Activated naive CD8-positive, alpha-beta T cell treated with anti-CD3 and anti-CD28 coated beads, Interleukin-2, amount 10 ng/mL, durations not matched to agents 7 days and 5 days (primary cell): ENCODE measurements at regions not wholly inside any gene's neighbourhood (a gene's known extent, or its start where the extent isn't known, plus 50 kb on each side); places are given as distances from the start of the nearest gene placed in this dataset.

Experiments
- ATAC-seq: fragments of 150-1000 bp; cut with Tn5 transposase; one replicate; pipeline ENCODE4 v1.10.0; 2021; ENCODE audit warnings: low read depth, moderate library complexity
- POLR2A ChIA-PET: fragments of 350-600 bp; sonication (Branson Sonifier 250); formaldehyde crosslinking; loops from one replicate; lab custom pipeline; 2021; ENCODE audit warnings: antibody characterized with exemption; lab: Charles Lee
- DNase-seq: peaks from one replicate; pipeline ENCODE4 v3.0.0; 2021
- H3K27ac Mint-ChIP-seq: one replicate; pipeline ENCODE4 v1.8.0; 2022; ENCODE audit warnings: mild to moderate bottlenecking, mixed read lengths
- H3K27me3 Mint-ChIP-seq: one replicate; pipeline ENCODE4 v1.8.0; 2022; ENCODE audit warnings: mild to moderate bottlenecking, moderate library complexity, mixed read lengths
- H3K36me3 Mint-ChIP-seq: one replicate; pipeline ENCODE4 v1.8.0; 2021; ENCODE audit warnings: mild to moderate bottlenecking, mixed read lengths
- H3K4me1 Mint-ChIP-seq: one replicate; pipeline ENCODE4 v1.8.0; 2021; ENCODE audit warnings: mixed read lengths
- H3K4me3 Mint-ChIP-seq: one replicate; pipeline ENCODE4 v1.8.0; 2022; ENCODE audit warnings: mild to moderate bottlenecking, moderate library complexity, mixed read lengths
- H3K9me3 Mint-ChIP-seq: one replicate; pipeline ENCODE4 v1.8.0; 2021; ENCODE audit warnings: mixed read lengths

DNA sequence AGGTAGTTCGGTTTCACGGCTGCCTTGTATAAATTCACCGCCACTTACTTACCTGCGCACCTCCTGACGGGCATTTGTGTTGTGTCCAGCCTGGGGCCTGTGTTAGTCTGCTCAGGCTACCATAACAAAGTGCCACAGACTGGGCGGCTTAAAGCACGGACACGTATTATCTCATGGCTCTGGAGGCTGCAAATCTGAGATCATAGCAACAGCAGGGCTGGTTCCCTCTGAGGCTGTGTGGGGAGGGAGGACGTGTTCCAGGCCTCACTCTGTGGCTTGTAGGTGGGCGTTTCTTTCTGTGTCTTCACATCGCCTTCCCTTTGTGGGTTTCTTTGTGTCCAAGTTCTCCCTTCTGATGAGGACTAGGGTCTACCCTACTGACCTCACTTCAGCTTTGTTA lies 93.5 kb upstream of the FZD10 start:
- POLR2A ChIA-PET, result no interaction called here
- ATAC-seq, result no peak
- H3K9me3 Mint-ChIP-seq, result peaks cover 1% of the 10 kb centered on the region
- H3K36me3 Mint-ChIP-seq, result no peaks in the 10 kb centered on the region
- H3K27ac Mint-ChIP-seq, result no peak overlapping the region
- no peak for DNase-seq
- no peaks in the 10 kb centered on the region for H3K4me1 Mint-ChIP-seq
- H3K27me3 Mint-ChIP-seq, result no peaks in the 10 kb centered on the region
- H3K4me3 Mint-ChIP-seq, result no peak overlapping the region

DNA sequence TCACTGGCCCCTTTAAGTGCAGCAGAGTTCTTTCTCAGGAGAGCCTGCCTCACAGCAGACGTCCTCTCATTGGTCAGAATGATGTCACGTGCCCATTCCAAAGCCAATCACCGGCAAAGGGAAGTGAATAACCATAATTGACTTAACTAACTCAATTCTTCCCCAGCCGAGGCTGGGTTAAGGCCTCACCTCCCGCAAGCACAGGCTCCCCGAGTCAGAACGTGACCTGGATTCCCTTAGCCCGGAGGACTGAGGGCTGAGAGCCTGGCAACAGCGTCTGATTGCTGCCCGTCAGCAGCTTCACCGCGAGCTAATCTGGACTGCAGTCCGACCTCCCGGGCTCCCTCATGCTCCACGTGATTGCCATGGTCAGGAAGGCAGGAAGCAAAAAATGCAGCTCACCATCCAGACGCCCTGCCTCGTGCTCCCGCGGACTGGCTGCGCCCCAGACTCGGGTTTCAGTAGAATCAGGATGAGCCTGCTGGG lies 92.1 kb upstream of the FZD10 start:
- Mint-ChIP-seq H3K4me1 (no peaks in the 10 kb centered on the region), H3K4me3 (no peak overlapping the region), H3K27me3 (no peaks in the 10 kb centered on the region), H3K27ac (no peak overlapping the region), H3K36me3 (no peaks in the 10 kb centered on the region), H3K9me3 (peaks cover 2% of the 10 kb centered on the region)
- POLR2A ChIA-PET, result no interaction called here
- ATAC-seq (no peak), DNase-seq (no peak)

DNA sequence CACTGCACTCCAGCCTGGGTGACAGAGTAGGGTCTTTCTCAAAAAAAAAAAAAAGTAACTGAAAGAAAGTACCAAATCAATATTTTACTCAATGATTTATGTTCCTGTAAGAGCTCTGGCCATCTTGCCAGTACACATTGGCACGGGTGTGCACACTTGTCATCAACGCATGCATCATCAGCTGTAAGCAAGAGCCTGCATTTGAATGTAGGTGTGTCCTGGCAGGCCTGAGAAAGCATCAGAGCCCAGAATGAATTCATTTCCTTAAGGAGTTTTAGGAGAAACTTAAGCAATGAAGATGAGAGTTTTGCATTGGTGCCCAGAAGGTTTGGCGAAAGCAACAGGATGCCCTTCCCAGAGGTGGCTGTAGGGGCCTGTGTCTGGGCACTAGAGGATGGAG lies 88.5 kb upstream of the FZD10 start:
- H3K4me3 Mint-ChIP-seq, result no peak overlapping the region
- POLR2A ChIA-PET, result no interaction called here

DNA sequence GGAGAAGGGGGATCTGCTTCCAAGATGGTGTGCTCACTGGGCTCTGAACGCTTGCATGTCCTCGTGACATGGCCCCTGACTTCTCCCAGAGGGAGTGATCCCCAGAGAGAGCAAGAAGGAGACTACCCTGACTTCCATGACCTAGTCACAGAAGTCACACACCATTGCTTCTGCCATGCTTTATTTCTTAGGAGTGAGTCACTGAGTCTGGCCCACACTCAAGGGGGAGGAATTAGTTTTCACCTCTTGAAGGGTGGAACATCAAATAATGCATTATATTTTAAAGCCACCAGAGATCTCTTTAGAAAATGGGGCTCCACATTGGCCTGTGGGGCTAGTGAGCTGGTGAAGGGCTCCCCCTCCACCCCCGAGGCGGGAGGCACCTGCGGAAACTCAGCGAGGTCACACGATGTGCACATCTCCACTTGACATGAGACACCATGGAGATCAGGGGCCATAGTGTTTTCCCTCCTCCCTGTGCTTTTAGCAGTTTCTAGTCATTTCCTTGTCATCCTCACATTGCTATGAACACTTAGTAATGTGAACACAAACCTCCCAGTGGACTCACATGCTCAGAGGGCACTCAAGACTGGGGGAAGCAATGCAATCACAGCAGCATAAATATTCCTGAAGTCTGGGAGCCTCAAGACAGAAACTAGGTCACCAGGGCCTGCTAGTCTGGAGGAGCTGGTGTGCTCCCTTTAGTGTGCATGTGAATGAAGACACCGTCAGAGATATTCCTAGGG lies 87.4 kb upstream of the FZD10 start:
- Mint-ChIP-seq H3K4me1 (peaks cover 5% of the 10 kb centered on the region), H3K9me3 (peaks cover 18% of the 10 kb centered on the region), H3K36me3 (peaks cover 5% of the 10 kb centered on the region), H3K27ac (no peak overlapping the region), H3K4me3 (no peak overlapping the region), H3K27me3 (peaks cover 2% of the 10 kb centered on the region)
- POLR2A ChIA-PET, result no interaction called here
- DNase-seq, result no peak
- no peak for ATAC-seq

More for the DNA sequence above, 88.5 kb upstream of the FZD10 start:
- ATAC-seq, result no peak
- Mint-ChIP-seq H3K27me3 (peaks cover 2% of the 10 kb centered on the region), H3K4me1 (peaks cover 5% of the 10 kb centered on the region), H3K36me3 (peaks cover 1% of the 10 kb centered on the region), H3K27ac (no peak overlapping the region), H3K9me3 (peaks cover 15% of the 10 kb centered on the region)
- no peak for DNase-seq

DNA sequence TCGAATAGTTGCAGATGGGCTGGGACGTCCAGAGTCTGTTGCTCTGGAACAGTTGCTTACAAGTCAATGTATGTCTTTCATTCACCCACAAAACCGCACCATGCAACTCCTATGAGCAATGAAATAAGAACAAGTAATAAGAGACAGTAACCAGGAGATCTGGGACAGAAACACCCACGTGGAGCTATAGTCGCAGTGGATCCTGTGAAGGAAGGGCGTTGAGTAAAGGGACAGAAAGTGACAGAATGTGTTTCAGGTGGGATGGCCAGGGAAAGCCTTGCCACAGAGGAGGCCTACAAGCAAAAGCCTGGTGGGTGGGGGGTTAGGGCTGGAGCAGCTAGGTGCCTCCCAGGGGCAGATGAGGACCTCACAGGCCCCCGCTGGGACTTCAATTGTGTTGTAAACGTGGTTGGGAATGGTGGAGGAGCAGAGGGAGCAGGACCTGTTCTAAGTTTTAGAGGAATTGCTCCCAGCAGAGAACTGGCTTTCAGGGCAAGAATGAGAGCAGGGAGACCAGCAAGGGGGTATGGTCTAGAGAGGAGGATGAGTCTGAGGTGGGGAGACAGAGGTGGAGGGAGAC lies 86.7 kb upstream of the FZD10 start:
- POLR2A ChIA-PET, result no interaction called here
- Mint-ChIP-seq H3K4me1 (peaks cover 5% of the 10 kb centered on the region), H3K4me3 (no peak overlapping the region), H3K27me3 (peaks cover 2% of the 10 kb centered on the region), H3K9me3 (peaks cover 18% of the 10 kb centered on the region), H3K36me3 (peaks cover 5% of the 10 kb centered on the region), H3K27ac (peak overlapping the region; percentile 11)
- ATAC-seq, result no peak
- no peak for DNase-seq

DNA sequence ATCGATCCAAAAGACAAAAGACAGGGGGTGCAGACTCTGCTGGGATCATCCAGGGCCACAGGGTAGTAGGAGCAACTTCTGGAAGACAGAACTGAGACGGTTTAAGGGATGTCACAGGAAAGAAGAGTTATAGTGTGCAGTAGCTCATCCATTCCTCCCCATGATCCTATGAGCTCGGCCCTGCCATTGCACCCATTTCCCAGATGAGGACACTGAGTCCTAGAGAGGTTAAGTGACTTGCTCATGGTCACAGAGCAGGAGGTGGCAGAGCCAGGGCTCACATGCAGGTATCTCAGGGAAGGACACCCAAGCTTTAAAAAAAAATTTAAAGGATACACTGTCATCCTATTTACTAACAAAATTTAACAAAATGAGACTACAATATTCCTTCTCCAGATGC lies 86.1 kb upstream of the FZD10 start:
- POLR2A ChIA-PET, result no interaction called here
- DNase-seq (no peak), ATAC-seq (no peak)
- Mint-ChIP-seq H3K4me3 (no peak overlapping the region), H3K9me3 (peaks cover 18% of the 10 kb centered on the region), H3K27me3 (peaks cover 2% of the 10 kb centered on the region), H3K27ac (no peak overlapping the region), H3K36me3 (peaks cover 5% of the 10 kb centered on the region), H3K4me1 (peaks cover 5% of the 10 kb centered on the region)

DNA sequence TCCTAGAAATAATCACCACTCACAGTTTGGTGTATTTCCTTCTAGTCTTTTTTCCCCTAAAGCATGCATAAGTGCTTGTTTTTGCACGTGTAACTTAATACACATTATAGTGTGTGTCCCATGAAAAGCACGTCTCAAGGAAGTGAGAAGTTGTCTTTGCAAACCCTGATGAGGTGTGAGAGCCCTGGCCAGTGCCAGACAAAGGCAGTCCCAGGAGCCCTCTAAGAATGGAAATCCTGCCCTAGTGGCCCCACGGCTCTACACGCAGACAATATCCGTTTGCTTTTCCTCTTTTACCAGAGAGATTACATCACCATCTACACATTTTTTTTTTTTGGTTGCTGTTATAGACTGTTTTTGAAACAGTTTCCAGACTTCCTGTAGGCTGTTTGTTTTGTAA lies 85.5 kb upstream of the FZD10 start:
- H3K9me3 Mint-ChIP-seq, result peaks cover 16% of the 10 kb centered on the region
- H3K36me3 Mint-ChIP-seq, result peaks cover 5% of the 10 kb centered on the region
- no peak for DNase-seq
- ATAC-seq, result no peak
- H3K27ac Mint-ChIP-seq, result no peak overlapping the region
- peaks cover 5% of the 10 kb centered on the region for H3K27me3 Mint-ChIP-seq
- no peak overlapping the region for H3K4me3 Mint-ChIP-seq
- POLR2A ChIA-PET, result no interaction called here
- H3K4me1 Mint-ChIP-seq, result peaks cover 5% of the 10 kb centered on the region

DNA sequence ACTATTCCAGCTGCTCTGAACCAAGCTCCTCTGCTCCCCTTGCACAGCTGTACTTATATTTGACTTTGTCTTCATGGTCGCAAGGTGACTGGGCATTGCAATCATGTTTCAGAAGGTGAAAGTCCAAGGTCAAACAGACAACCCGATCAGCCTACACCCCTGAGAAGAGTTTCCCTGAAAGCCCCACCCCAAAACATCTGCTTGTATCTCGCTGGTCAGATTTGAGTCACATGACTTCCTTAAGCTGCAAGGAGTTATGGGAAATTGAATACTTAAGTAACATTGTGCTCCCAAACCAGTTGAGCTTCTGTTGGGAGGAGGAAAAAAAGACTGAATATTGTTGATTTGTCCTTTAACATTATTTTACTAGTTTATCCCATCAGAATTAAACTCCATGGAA lies 83.4 kb upstream of the FZD10 start:
- Mint-ChIP-seq H3K4me1 (peaks cover 5% of the 10 kb centered on the region), H3K9me3 (peaks cover 16% of the 10 kb centered on the region), H3K4me3 (no peak overlapping the region), H3K36me3 (peaks cover 5% of the 10 kb centered on the region), H3K27me3 (peaks cover 6% of the 10 kb centered on the region), H3K27ac (no peak overlapping the region)
- POLR2A ChIA-PET, result no interaction called here
- ATAC-seq (no peak), DNase-seq (no peak)

DNA sequence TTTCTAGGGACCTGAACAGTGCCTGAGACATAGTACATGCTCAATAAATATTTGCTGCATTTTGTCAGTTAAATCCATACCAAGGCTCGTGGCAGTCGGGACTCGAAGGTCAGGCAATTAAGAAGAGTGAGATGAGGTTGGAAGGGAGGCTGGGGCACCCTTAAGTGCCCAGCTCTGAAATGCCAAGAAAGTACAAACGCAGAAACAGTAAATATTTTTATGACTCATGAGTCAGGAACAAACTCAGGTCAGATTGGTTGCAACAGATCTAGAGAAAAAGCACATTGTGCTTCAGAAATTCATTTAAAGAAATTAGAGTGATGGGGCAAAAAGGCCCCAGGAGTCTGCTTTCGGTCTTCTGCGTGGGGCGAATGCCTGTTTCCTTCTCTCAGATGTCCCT lies 83.0 kb upstream of the FZD10 start:
- Mint-ChIP-seq H3K4me1 (peaks cover 5% of the 10 kb centered on the region), H3K27ac (no peak overlapping the region), H3K4me3 (no peak overlapping the region), H3K36me3 (peaks cover 5% of the 10 kb centered on the region), H3K27me3 (peaks cover 6% of the 10 kb centered on the region), H3K9me3 (peaks cover 16% of the 10 kb centered on the region)
- POLR2A ChIA-PET, result no interaction called here
- DNase-seq, result no peak
- no peak for ATAC-seq

DNA sequence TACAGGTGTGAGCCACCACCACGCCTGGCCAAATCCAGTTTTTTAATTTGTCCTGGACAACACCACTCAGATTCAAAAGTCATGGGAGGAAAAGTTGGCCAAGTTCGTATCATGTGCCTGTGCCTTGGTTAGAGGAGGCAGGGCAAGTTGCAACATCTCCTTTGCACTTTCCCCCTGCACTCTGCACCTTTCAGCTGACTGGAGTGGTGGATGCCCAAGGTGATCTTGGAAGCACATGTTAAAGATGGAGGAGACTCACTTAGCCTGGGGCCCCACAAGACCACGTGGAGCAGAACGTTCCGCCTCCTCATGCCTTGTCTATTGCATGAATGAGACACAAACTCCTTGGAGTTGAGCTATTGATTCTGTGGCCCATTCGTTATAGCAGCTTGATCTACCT lies 82.1 kb upstream of the FZD10 start:
- Mint-ChIP-seq H3K27ac (no peak overlapping the region), H3K27me3 (peaks cover 6% of the 10 kb centered on the region), H3K36me3 (peaks cover 5% of the 10 kb centered on the region), H3K4me3 (no peak overlapping the region), H3K9me3 (peaks cover 15% of the 10 kb centered on the region), H3K4me1 (peaks cover 5% of the 10 kb centered on the region)
- POLR2A ChIA-PET, result no interaction called here
- ATAC-seq (no peak), DNase-seq (no peak)

DNA sequence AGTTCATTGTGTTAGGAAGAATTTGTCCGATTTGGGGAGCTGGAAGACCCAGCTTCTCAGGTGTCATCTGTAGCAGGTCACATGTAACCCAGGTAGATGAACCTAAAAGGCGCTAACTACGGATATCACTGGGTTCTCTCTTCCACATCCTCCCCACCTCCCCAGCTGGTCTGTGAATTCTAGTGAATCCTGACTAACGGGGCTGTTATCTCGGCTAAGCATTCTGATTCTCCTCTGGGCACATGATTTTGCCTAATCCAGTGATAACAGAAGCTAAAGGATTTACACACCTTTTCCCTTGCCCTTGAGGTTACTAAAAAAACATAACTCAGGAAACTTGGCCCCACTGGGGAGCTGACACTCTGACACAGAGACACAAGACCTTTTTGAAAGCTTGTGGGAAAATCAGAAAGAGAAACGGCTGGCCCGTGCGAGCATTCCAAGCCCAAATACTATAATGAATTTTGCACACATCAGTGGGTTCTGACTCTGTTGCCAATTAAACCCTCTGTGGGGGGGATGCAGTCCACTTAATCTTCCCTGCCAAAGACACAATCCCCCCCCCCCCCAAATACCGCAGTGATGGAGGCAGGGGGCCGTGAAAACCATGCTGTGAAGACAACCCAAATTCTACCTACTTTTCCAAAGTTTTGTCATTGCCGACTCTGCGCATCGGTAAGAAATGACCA lies 81.0 kb upstream of the FZD10 start:
- Mint-ChIP-seq H3K9me3 (peaks cover 13% of the 10 kb centered on the region), H3K27me3 (peaks cover 4% of the 10 kb centered on the region), H3K4me3 (no peak overlapping the region), H3K27ac (no peak overlapping the region), H3K36me3 (peaks cover 5% of the 10 kb centered on the region), H3K4me1 (peaks cover 8% of the 10 kb centered on the region)
- DNase-seq (no peak), ATAC-seq (no peak)
- POLR2A ChIA-PET, result no interaction called here

DNA sequence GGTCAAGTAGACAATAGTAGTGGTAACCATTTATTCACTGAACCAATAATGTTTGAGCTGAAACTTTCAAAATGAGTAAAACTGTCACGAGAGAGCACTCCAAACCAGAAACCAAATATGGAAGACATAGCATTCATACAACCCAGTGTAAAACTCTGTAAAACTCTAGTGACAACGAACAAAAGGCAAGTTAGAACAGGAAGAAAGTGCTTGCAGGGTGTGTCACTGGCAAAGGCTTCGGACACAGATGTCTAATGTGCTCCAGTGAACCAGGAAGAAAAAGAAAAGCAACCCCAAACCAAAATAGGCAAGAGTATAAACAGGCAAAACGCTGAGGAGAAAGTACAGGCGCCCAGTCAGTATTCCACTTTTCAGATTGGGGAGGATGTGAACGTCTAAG lies 79.3 kb upstream of the FZD10 start:
- DNase-seq (no peak), ATAC-seq (no peak)
- H3K4me1 Mint-ChIP-seq, result peaks cover 11% of the 10 kb centered on the region
- H3K36me3 Mint-ChIP-seq, result peaks cover 3% of the 10 kb centered on the region
- H3K27me3 Mint-ChIP-seq, result peaks cover 4% of the 10 kb centered on the region
- H3K4me3 Mint-ChIP-seq, result no peak overlapping the region
- POLR2A ChIA-PET, result no interaction called here
- H3K27ac Mint-ChIP-seq, result no peak overlapping the region
- H3K9me3 Mint-ChIP-seq, result peaks cover 4% of the 10 kb centered on the region

DNA sequence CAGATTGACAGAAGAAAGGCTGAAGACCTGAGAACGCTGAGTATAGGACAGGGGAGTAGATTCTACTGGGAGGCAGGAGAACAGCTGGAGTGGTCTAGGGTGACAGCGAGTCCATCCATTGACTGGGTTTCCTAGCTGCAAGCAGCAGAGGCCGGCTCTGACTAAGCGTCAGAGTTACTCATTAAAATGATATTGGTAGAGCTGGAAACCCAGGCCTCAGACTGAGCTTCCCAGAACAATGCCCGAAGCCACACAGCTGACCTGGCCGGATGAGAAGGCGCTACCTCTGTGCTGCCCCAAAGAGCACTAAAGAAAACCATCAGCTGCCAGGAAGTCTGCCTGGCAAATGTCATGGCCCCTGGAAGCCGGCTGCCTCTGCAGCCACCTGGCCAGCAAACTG lies 78.5 kb upstream of the FZD10 start:
- DNase-seq (no peak), ATAC-seq (no peak)
- POLR2A ChIA-PET, result no interaction called here
- peaks cover 4% of the 10 kb centered on the region for H3K27me3 Mint-ChIP-seq
- H3K4me1 Mint-ChIP-seq, result peaks cover 11% of the 10 kb centered on the region
- peaks cover 2% of the 10 kb centered on the region for H3K9me3 Mint-ChIP-seq
- H3K4me3 Mint-ChIP-seq, result no peak overlapping the region
- H3K27ac Mint-ChIP-seq, result no peak overlapping the region
- peaks cover 3% of the 10 kb centered on the region for H3K36me3 Mint-ChIP-seq

DNA sequence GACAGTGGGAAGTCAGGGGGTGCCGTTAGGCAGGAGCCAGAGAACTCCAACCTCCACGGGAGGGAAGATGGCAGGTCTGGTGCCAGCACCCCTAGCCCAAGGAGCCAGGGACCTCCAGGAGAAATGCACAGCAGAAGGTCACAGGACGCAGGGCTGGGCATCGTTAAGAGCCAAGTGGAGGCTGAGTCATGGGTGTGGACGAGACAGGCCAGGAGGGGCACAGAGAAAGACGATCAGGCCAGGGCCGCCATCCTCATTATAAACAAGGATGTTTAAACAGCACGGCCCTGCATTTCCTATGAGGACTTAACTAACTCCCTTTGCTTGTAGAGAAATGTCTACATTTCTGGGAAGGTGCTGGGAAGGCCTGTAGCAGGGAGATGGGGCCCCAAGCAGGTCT lies 77.9 kb upstream of the FZD10 start:
- ATAC-seq (no peak), DNase-seq (no peak)
- POLR2A ChIA-PET, result no interaction called here
- no peaks in the 10 kb centered on the region for H3K36me3 Mint-ChIP-seq
- no peak overlapping the region for H3K27ac Mint-ChIP-seq
- H3K9me3 Mint-ChIP-seq, result no peaks in the 10 kb centered on the region
- peaks cover 4% of the 10 kb centered on the region for H3K27me3 Mint-ChIP-seq
- no peak overlapping the region for H3K4me3 Mint-ChIP-seq
- peaks cover 11% of the 10 kb centered on the region for H3K4me1 Mint-ChIP-seq
